GM23338 (cell line): ENCODE measurements at regions not wholly inside any gene's neighbourhood (a gene's known extent, or its start where the extent isn't known, plus 50 kb on each side); places are given as distances from the start of the nearest gene placed in this dataset.

Experiments used
- ATAC-seq: fragments of 200-7000 bp; cut with Tn5 transposase; 3 replicates; pipeline ENCODE4 v1.9.1; 2020
- DNase-seq: peaks from one replicate; pipeline ENCODE4 v3.0.0-alpha.2; 2015; ENCODE audit warnings: low spot score
- H2AFZ ChIP-seq: fragments of 200-600 bp; sonication (generic); 2 replicates; pipeline ENCODE4 v1.8.0; 2016; ENCODE audit warnings: antibody characterized with exemption, mild to moderate bottlenecking, moderate library complexity
- H3F3A ChIP-seq: fragments of 200-600 bp; sonication (generic); replicated peaks from 2 replicates; pipeline ENCODE4 v1.8.0; 2017; ENCODE audit warnings: antibody characterized with exemption, mixed run types, low read depth
- H3K27ac ChIP-seq: fragments of 200-600 bp; sonication (generic); 2 replicates; pipeline ENCODE4 v1.6.1; 2016; ENCODE audit warnings: low read depth
- H3K27me3 ChIP-seq: fragments of 200-600 bp; sonication (generic); 2 replicates; pipeline ENCODE4 v1.8.0; 2016; ENCODE audit warnings: mild to moderate bottlenecking, mixed run types, moderate library complexity; ENCODE audit not compliant: insufficient read depth
- H3K36me3 ChIP-seq: fragments of 200-600 bp; sonication (generic); 2 replicates; pipeline ENCODE4 v1.8.0; 2016; ENCODE audit warnings: mild to moderate bottlenecking; ENCODE audit not compliant: insufficient read depth
- H3K4me1 ChIP-seq: fragments of 200-600 bp; sonication (generic); 2 replicates; pipeline ENCODE4 v1.8.0; 2016; ENCODE audit warnings: mild to moderate bottlenecking, moderate library complexity; ENCODE audit not compliant: insufficient read depth
- H3K4me2 ChIP-seq: fragments of 200-600 bp; sonication (generic); 2 replicates; pipeline ENCODE4 v1.7.1; 2017; ENCODE audit warnings: mixed run types
- H3K4me3 ChIP-seq: fragments of 200-600 bp; sonication (generic); 2 replicates; pipeline ENCODE4 v1.6.1; 2016; ENCODE audit warnings: mixed run types
- H3K79me2 ChIP-seq: fragments of 200-600 bp; sonication (generic); replicated peaks from 2 replicates; pipeline ENCODE4 v1.8.0; 2017; ENCODE audit warnings: mild to moderate bottlenecking; ENCODE audit not compliant: insufficient read depth
- H3K9me2 ChIP-seq: fragments of 200-600 bp; sonication (generic); 2 replicates; pipeline ENCODE4 v1.8.0; 2017; ENCODE audit not compliant: insufficient read depth
- H4K20me1 ChIP-seq: fragments of 200-600 bp; sonication (generic); replicated peaks from 2 replicates; pipeline ENCODE4 v1.8.0; 2017; ENCODE audit warnings: mild to moderate bottlenecking; ENCODE audit not compliant: insufficient read depth
- H3K27ac Mint-ChIP-seq: 2 replicates; pipeline ENCODE4 v1.8.0; 2020; ENCODE audit warnings: inconsistent platforms, mild to moderate bottlenecking, moderate library complexity, mixed read lengths
- H3K27me3 Mint-ChIP-seq: 3 replicates; pipeline ENCODE4 v1.8.0; 2022; ENCODE audit warnings: low read depth, mild to moderate bottlenecking, moderate library complexity, mixed read lengths, inconsistent platforms; ENCODE audit not compliant: insufficient read depth, poor library complexity
- H3K36me3 Mint-ChIP-seq: 3 replicates; pipeline ENCODE4 v1.8.0; 2021; ENCODE audit warnings: low read depth, mild to moderate bottlenecking, inconsistent platforms, moderate library complexity, mixed read lengths
- H3K4me1 Mint-ChIP-seq: 3 replicates; pipeline ENCODE4 v1.8.0; 2020; ENCODE audit warnings: mild to moderate bottlenecking, inconsistent platforms, mixed read lengths
- H3K4me3 Mint-ChIP-seq: 3 replicates; pipeline ENCODE4 v1.8.0; 2021; ENCODE audit warnings: moderate library complexity, mild to moderate bottlenecking, inconsistent platforms, mixed read lengths
- H3K9me3 Mint-ChIP-seq: 3 replicates; pipeline ENCODE4 v1.8.0; 2020; ENCODE audit warnings: moderate library complexity, mild to moderate bottlenecking, inconsistent platforms, mixed read lengths
- CREB1 ChIP-seq: fragments of 250-450 bp; sonication (Bioruptor Pico); IDR thresholded peaks from 2 replicates; pipeline ENCODE4 v1.5.0; 2020; ENCODE audit warnings: low read depth, mild to moderate bottlenecking, moderate library complexity
- EZH2 ChIP-seq: fragments of 200-600 bp; sonication (generic); IDR thresholded peaks from one replicate; pipeline ENCODE4 v1.8.0; 2017; ENCODE audit warnings: antibody characterized with exemption, mild to moderate bottlenecking, low read depth; ENCODE audit not compliant: unreplicated experiment
- EZH2phosphoT487 ChIP-seq: fragments of 200-600 bp; sonication (generic); IDR thresholded peaks from one replicate; pipeline ENCODE4 v1.8.1; 2018; ENCODE audit warnings: antibody characterized with exemption; ENCODE audit not compliant: unreplicated experiment
- JUNB ChIP-seq: IDR thresholded peaks from one replicate; pipeline ENCODE4 v1.6.1; 2016; ENCODE audit warnings: antibody characterized with exemption; ENCODE audit not compliant: unreplicated experiment
- NANOG ChIP-seq: IDR thresholded peaks from 2 replicates; pipeline ENCODE4 v1.6.1; 2016; ENCODE audit warnings: antibody characterized with exemption, borderline replicate concordance
- POLR2AphosphoS5 ChIP-seq: IDR thresholded peaks from 2 replicates; pipeline ENCODE4 v1.6.1; 2016; ENCODE audit warnings: antibody characterized with exemption, low read depth
- STAT1 ChIP-seq: IDR thresholded peaks from one replicate; pipeline ENCODE4 v1.6.1; 2016; ENCODE audit warnings: antibody characterized with exemption; ENCODE audit not compliant: unreplicated experiment
- ZNF114 ChIP-seq: fragments of 250-450 bp; sonication (Bioruptor Pico); IDR thresholded peaks from 2 replicates; pipeline ENCODE4 v1.5.0; 2020; ENCODE audit warnings: mild to moderate bottlenecking, moderate library complexity
- ZNF331 ChIP-seq: fragments of 250-450 bp; sonication (Bioruptor Pico); IDR thresholded peaks from 2 replicates; pipeline ENCODE4 v1.5.0; 2020; ENCODE audit warnings: low read depth, mild to moderate bottlenecking, moderate library complexity
- TF ChIP-seq, protein P1 (sequence below): IDR thresholded peaks from one replicate; pipeline ENCODE4 v1.6.1; 2018; ENCODE audit warnings: antibody characterized with exemption; ENCODE audit not compliant: unreplicated experiment
- TF ChIP-seq, protein P2 (sequence below): IDR thresholded peaks from 2 replicates; pipeline ENCODE4 v1.6.1; 2016; ENCODE audit warnings: antibody characterized with exemption
- TF ChIP-seq, protein P3 (sequence below): fragments of 250-450 bp; sonication (Bioruptor Pico); IDR thresholded peaks from 2 replicates; pipeline ENCODE4 v1.5.0; 2020; ENCODE audit warnings: mild to moderate bottlenecking, moderate library complexity
- TF ChIP-seq, protein P4 (sequence below), 2 experiments: fragments of 200-600 bp in 1 of 2; sonication (generic) in 1 of 2; conservative IDR thresholded peaks; 2 replicates each; pipeline versions ENCODE4 v1.5.1 to v1.6.1; 2016 to 2017; ENCODE audit warnings: antibody characterized with exemption in 2 of 2, low read depth in 2 of 2, mild to moderate bottlenecking in 2 of 2, moderate library complexity in 1 of 2

DNA sequence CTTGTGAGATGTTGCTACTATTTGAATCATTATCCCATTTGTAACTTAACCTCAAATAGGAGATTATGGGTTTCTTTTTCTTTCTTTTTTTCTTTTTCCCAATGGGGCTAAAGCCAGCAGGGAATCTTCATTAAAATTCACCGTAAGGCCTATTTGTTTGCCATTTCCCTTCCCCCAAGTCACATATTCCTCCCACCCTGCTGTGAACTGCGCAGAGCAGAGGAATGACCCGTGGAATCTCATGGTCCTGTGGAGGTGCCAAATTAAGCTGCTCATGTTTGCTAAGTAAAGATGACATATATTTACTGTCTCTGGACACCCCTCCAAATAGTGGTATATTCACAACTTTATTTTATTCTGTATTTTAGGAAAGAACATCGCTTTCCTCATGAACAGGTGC, 699.3 kb downstream of the RNF144B start:
- peak overlapping the region; percentile 28; the same call in 1 of the 2 replicates for H3K4me2 ChIP-seq
- Mint-ChIP-seq H3K27me3 (no peaks in the 10 kb centered on the region), H3K27ac (no peak overlapping the region), H3K4me1 (peaks cover 19% of the 10 kb centered on the region; the same call in 2 of the 3 replicates), H3K36me3 (no peaks in the 10 kb centered on the region), H3K9me3 (no peaks in the 10 kb centered on the region), H3K4me3 (no peak overlapping the region)
- H4K20me1 ChIP-seq, result no peaks in the 10 kb centered on the region
- peaks cover 17% of the 10 kb centered on the region for H3K4me1 ChIP-seq
- H3K79me2 ChIP-seq, result no peaks in the 10 kb centered on the region
- H3F3A ChIP-seq, result no peaks in the 10 kb centered on the region
- H3K4me3 ChIP-seq, result no peak overlapping the region
- H3K27ac ChIP-seq, result no peak overlapping the region
- ATAC-seq (peak; percentile 62), DNase-seq (peak; percentile 11)
- no peaks in the 10 kb centered on the region for H3K27me3 ChIP-seq
- no peaks in the 10 kb centered on the region for H3K36me3 ChIP-seq
- H2AFZ ChIP-seq, result no peak overlapping the region
- H3K9me2 ChIP-seq, result no peaks in the 10 kb centered on the region
- TF ChIP-seq STAT1 (no peak), POLR2AphosphoS5 (no peak), ZNF114 (CRISPR knock-in tag) (no peak), EZH2phosphoT487 (no peak), CREB1 (CRISPR knock-in tag) (no peak), ZNF331 (CRISPR knock-in tag) (no peak), JUNB (no peak), NANOG (no peak), EZH2 (no peak)
- TF ChIP-seq, protein P1, sequence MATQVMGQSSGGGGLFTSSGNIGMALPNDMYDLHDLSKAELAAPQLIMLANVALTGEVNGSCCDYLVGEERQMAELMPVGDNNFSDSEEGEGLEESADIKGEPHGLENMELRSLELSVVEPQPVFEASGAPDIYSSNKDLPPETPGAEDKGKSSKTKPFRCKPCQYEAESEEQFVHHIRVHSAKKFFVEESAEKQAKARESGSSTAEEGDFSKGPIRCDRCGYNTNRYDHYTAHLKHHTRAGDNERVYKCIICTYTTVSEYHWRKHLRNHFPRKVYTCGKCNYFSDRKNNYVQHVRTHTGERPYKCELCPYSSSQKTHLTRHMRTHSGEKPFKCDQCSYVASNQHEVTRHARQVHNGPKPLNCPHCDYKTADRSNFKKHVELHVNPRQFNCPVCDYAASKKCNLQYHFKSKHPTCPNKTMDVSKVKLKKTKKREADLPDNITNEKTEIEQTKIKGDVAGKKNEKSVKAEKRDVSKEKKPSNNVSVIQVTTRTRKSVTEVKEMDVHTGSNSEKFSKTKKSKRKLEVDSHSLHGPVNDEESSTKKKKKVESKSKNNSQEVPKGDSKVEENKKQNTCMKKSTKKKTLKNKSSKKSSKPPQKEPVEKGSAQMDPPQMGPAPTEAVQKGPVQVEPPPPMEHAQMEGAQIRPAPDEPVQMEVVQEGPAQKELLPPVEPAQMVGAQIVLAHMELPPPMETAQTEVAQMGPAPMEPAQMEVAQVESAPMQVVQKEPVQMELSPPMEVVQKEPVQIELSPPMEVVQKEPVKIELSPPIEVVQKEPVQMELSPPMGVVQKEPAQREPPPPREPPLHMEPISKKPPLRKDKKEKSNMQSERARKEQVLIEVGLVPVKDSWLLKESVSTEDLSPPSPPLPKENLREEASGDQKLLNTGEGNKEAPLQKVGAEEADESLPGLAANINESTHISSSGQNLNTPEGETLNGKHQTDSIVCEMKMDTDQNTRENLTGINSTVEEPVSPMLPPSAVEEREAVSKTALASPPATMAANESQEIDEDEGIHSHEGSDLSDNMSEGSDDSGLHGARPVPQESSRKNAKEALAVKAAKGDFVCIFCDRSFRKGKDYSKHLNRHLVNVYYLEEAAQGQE, result no peak
- TF ChIP-seq, protein P2, sequence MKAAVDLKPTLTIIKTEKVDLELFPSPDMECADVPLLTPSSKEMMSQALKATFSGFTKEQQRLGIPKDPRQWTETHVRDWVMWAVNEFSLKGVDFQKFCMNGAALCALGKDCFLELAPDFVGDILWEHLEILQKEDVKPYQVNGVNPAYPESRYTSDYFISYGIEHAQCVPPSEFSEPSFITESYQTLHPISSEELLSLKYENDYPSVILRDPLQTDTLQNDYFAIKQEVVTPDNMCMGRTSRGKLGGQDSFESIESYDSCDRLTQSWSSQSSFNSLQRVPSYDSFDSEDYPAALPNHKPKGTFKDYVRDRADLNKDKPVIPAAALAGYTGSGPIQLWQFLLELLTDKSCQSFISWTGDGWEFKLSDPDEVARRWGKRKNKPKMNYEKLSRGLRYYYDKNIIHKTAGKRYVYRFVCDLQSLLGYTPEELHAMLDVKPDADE, result no peak
- TF ChIP-seq, protein P3, sequence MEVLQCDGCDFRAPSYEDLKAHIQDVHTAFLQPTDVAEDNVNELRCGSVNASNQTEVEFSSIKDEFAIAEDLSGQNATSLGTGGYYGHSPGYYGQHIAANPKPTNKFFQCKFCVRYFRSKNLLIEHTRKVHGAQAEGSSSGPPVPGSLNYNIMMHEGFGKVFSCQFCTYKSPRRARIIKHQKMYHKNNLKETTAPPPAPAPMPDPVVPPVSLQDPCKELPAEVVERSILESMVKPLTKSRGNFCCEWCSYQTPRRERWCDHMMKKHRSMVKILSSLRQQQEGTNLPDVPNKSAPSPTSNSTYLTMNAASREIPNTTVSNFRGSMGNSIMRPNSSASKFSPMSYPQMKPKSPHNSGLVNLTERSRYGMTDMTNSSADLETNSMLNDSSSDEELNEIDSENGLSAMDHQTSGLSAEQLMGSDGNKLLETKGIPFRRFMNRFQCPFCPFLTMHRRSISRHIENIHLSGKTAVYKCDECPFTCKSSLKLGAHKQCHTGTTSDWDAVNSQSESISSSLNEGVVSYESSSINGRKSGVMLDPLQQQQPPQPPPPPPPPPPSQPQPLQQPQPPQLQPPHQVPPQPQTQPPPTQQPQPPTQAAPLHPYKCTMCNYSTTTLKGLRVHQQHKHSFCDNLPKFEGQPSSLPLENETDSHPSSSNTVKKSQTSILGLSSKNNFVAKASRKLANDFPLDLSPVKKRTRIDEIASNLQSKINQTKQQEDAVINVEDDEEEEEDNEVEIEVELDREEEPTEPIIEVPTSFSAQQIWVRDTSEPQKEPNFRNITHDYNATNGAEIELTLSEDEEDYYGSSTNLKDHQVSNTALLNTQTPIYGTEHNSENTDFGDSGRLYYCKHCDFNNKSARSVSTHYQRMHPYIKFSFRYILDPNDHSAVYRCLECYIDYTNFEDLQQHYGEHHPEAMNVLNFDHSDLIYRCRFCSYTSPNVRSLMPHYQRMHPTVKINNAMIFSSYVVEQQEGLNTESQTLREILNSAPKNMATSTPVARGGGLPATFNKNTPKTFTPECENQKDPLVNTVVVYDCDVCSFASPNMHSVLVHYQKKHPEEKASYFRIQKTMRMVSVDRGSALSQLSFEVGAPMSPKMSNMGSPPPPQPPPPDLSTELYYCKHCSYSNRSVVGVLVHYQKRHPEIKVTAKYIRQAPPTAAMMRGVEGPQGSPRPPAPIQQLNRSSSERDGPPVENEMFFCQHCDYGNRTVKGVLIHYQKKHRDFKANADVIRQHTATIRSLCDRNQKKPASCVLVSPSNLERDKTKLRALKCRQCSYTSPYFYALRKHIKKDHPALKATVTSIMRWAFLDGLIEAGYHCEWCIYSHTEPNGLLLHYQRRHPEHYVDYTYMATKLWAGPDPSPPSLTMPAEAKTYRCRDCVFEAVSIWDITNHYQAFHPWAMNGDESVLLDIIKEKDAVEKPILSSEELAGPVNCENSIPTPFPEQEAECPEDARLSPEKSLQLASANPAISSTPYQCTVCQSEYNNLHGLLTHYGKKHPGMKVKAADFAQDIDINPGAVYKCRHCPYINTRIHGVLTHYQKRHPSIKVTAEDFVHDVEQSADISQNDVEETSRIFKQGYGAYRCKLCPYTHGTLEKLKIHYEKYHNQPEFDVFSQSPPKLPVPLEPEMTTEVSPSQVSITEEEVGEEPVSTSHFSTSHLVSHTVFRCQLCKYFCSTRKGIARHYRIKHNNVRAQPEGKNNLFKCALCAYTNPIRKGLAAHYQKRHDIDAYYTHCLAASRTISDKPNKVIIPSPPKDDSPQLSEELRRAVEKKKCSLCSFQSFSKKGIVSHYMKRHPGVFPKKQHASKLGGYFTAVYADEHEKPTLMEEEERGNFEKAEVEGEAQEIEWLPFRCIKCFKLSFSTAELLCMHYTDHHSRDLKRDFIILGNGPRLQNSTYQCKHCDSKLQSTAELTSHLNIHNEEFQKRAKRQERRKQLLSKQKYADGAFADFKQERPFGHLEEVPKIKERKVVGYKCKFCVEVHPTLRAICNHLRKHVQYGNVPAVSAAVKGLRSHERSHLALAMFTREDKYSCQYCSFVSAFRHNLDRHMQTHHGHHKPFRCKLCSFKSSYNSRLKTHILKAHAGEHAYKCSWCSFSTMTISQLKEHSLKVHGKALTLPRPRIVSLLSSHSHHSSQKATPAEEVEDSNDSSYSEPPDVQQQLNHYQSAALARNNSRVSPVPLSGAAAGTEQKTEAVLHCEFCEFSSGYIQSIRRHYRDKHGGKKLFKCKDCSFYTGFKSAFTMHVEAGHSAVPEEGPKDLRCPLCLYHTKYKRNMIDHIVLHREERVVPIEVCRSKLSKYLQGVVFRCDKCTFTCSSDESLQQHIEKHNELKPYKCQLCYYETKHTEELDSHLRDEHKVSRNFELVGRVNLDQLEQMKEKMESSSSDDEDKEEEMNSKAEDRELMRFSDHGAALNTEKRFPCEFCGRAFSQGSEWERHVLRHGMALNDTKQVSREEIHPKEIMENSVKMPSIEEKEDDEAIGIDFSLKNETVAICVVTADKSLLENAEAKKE, result no peak
- TF ChIP-seq, protein P4, sequence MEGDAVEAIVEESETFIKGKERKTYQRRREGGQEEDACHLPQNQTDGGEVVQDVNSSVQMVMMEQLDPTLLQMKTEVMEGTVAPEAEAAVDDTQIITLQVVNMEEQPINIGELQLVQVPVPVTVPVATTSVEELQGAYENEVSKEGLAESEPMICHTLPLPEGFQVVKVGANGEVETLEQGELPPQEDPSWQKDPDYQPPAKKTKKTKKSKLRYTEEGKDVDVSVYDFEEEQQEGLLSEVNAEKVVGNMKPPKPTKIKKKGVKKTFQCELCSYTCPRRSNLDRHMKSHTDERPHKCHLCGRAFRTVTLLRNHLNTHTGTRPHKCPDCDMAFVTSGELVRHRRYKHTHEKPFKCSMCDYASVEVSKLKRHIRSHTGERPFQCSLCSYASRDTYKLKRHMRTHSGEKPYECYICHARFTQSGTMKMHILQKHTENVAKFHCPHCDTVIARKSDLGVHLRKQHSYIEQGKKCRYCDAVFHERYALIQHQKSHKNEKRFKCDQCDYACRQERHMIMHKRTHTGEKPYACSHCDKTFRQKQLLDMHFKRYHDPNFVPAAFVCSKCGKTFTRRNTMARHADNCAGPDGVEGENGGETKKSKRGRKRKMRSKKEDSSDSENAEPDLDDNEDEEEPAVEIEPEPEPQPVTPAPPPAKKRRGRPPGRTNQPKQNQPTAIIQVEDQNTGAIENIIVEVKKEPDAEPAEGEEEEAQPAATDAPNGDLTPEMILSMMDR (conservative IDR thresholded peaks at IDR 0.05; ENCODE audit: low read depth in 2 of 2), result no peak
